T-helper 2 cell treated with Interferon-gamma antibody and Interleukin-4, amounts not matched to agents 100 ng/mL and 5 ng/mL, for 36 hours (primary cell): ENCODE measurements at regions not wholly inside any gene's neighbourhood (a gene's known extent, or its start where the extent isn't known, plus 50 kb on each side); places are given as distances from the start of the nearest gene placed in this dataset.

Experiments used
- intact Hi-C: fragments of 100-400 bp; cut with micrococcal nuclease; formaldehyde crosslinking; loops from one replicate; pipeline ENCODE4 v1.15.1; 2023

DNA sequence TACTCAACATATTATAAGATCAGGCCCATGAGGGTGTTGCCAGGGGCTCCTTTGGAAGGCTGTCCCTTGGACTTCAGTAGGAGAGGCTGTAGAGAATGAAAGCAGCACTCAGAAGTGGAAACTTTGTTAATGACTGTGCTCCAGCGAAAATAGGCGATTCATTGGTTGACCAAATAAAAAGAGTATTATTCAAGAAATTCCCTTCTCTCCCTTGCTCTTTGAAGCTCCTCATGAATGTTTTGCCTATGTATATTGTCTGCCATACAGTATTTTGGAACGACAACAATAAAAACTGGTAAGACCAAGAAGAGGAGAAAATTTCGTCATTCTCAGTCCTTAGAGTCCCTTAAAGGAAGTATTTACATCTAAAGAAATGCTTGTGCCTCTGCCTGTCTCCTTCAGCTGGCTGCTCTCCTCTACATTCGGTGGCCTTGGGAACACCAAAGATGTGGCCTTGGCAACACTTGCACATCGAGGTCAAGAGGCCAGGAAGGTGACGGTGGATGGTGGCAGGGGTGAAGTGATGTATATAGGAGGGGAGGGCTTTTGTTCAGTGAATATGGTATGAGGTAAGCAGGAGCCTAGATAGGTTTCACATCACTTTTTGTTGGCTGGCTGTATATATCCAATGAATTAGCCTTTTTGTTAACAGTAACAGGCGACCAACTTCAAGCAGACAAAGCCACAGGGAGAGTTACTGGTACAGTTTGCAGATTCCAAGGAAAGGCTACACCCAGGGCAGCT, 95.0 kb upstream of the ACTBL2 start:
- intact Hi-C loops: no loop called here

DNA sequence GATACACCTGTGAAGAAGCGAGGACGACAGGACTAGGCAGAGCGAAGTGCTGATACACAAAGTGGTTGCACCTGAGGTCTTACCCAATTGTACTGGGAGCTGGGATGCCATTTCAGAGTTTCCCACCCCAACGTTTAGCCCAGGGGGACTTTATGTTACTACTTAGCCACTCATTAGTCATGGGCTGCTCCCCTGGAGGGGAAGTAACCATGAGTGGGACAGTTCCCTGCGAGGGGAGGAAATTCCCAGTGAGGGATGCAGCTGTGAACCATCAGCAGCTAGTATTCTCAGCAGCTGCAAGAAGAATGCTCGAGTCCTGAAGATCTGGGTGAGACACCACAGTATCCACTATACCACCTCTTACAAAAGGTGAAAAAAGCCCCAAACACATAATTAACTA, 93.7 kb upstream of the ACTBL2 start:
- intact Hi-C loops: no loop called here

DNA sequence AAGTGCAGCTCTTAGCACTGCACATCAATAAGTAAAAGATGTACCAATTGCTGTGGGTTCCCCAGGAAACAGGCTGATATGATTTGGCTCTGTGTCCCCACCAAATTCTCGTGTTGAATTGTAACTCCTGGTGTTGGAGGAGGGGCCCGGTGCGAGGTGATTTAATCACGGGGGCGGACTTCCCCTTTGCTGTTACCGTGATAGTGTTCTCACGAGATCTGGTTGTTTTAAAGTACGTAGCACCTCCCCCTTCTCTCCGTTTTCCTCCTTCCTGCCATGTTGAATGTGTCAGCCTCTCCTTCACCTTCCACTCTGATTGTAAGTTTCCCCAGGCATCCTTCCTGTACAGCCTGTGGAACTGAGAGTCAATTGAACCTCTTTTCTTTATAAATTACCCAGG, 93.2 kb upstream of the ACTBL2 start:
- intact Hi-C loops: no loop called here

DNA sequence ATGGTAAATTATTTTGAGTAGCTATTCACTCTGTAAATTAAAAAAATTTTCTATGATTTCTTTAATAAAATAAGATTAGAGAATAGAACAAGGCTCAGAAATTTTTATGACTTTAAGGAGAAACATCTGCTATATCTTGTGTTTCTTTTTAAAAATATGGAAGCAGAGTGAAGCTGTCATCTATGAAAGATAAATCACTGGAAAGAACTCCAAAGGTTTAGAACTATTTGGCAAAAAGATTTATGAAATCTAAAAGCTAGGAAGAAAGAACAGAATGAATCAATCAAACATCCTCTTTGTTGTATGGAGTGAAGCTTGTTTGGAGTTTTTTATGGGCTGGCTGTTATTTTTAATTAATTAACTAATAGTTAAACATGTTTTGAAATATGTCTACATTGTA, 89.8 kb upstream of the ACTBL2 start:
- intact Hi-C loops: no loop called here

DNA sequence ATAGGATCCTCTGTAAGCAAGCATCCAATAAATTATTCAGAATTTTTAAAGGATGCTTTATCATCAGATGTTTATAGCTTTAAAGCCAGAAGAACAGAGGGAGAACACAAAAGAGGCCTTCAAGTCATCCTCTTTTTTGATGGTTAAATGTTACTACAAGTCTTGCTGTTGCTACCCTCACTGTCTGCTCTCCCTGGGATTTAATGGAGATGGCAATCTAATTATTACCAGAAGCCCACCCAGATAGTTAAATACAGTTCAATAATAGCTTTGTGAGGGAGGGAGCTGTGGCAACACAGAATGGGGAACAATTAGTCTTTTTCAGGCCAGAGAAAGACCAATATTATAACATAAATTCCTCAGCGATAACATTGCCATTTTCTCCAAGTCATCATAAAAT, 87.0 kb upstream of the ACTBL2 start:
- intact Hi-C loops: no loop called here

DNA sequence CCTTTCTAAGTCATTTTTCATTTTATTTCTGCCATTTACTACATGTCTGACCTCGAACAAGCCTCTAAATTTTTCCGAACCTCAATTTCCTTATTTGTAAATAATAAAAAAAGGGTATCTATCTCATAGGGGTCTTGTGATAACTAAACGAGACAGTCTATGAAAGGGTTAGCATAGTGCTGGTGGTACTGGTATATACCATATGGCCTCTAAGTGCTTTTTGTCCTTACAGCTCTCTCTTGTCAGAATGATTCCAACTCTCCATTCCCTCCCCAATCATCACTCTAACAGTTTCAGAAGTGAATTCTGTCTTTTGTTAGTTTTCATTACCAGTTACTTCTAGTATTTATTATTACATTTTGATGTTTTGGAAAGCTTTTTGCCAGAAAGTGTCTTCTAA, 85.5 kb upstream of the ACTBL2 start:
- intact Hi-C loops: no loop called here

DNA sequence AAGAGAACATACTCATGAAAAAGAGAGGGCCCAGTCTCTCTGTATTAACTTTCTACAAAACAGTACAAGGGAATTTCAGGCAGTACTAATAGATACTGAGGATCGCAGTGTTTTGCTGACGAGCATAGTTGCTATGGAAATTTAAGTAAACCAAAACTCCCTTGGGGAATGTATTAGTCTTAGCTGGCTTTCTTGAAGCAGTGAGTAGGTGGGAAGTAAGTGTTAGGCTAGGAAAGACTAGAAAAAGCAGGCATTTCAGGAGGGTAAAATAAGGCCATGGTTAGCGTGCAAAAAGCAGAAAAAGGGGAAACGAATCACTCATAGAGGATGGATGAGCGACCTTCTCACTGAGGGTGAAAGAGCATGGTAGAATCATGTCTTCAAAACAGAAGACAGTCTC, 84.3 kb upstream of the ACTBL2 start:
- intact Hi-C loops: no loop called here

DNA sequence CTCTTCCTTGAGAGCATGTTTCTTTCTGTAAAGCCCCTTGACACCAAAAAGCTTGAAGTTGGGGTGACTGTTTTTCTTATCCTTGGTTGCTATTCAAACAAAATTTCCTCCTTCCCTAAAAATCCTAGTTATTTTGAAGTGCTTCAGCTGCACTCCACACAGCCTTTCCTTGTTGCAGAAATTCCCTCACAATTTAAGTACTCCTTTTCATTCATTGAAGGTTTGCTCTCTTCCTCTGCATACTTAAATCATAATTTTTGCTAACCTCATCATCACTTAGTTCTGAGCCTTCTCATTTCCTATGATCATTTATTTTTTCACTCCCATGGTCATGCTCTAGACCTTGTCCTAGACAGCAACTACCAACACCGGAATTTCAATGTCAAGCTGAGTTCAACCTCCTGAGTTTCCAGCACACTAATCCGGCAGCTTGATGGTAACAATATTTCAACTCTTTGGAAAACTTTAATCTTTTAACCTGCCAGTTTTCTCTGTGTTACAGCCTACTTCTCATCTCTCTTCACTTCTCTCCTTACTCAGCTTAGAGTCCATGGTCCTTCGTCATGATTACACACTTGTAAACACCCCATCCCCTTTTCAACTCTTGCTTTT, 78.7 kb upstream of the ACTBL2 start:
- intact Hi-C loops: no loop called here

DNA sequence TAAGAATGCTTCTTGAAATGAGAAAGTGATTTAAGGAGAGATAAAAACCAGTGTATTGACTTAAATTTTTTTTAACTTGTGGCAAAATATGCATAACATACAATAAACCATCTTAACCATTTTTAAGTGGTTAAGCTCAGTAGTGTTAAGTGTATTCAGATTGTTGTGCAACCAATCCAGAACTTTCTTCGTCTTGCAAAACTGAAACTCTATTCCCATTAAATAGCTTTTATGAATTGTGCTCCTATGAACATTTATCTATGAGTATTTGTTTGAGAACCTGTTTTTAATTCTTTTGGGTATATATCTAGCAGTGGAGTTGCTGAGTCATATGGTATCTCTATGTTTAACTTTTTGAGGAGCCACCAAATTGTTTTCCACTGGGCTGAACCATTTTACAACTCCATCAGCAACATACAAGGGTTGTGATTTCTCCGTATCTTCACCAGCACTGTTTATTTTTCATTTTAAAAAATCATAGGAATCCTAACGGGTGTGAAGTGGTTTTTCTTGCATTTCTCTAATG, 76.6 kb upstream of the ACTBL2 start:
- intact Hi-C loops: no loop called here

DNA sequence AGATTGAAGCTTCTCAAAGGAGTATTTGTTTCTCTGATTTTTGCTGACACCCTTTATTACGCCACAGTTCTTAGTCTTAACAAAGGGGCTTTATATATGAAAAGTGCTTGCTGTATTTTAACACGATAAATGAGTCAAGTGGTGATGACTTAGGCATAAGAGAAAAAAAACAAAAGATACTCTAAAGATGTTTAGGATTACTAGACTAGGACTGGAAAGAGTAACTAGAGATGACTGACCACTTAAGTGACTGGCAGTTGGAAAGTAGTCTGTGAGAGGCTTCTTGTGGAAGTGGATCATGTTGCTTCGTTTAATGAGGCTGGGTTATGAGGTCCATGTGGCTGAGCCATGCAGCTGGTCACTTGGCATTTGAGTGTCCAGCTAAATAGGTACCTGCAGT, 69.4 kb upstream of the ACTBL2 start:
- intact Hi-C loops: no loop called here

DNA sequence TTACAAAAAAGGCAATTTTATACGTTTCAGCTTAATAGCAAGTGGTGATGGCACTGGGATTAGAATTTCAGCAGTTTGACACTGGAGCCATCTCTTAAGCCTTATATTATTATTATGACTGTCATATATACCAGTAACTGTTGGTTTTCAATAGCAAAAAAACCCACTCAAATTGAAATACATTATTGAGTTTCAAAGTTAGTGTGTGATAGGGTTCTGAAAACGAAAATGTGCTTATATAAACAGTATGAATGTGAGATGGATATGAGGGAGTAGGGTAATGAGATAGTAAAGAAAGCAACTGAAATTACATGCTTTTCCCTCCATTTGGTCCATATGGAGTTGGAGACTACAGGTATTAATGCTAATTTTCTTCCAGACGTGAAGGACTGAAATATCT, 68.6 kb upstream of the ACTBL2 start:
- intact Hi-C loops: no loop called here

DNA sequence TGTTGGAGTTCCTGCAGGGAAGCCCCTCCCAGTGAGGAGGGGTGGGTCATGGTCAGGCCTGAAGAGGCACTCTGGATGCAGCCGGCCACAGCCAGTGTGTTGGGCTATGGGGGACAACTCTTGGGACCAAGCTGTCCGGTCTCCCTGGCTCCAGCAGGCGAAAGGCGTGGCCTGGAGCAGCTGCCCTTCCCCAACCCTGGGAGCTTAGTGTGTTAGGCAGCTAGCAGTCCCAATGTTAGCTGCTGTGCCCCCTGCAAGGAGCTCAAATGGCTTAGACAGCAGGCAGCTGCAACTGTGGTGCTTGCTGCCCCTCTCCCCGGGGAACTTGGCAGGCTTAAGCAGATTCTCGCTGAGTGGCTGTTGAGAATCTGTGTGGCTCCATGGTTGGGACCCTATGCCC, 67.5 kb upstream of the ACTBL2 start:
- intact Hi-C loops: no loop called here

DNA sequence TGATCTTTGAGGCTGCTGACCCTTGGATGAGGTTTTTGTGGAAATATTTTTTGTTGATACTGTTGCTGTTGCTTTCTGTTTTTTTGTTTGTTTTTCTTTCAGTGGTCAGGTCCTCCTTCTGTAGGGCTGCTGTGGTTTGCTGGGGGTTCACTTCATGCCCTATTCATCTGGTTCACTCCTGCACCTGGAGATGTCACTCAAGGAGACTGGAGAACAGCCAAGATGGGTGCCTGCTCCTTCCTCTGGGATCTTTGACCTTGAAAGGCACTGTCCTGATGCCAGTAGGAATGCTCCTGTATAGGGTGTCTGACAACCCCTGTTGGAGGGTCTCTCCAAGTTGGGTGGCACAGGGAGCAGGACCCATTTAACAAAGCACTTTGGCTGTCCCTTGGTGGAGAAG, 67.0 kb upstream of the ACTBL2 start:
- intact Hi-C loops: no loop called here

DNA sequence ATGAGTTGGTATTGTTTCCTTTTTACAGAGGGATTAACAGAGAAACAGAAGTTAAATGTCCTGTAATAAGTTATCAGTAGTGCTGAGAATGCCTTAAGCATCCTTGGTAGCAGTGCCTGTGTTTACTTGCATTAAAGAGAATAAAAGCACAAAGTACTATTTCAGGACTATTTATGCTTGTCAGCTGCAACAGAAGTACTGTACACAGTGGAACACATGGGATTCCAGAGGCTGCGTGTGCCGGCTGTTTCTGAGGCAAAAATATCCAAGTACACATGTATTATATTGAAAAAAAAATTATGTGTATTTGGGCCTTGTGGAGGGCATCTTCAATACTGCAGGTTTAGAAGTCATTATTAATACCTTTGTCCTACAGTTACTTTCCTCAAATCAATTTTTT, 58.2 kb upstream of the ACTBL2 start:
- intact Hi-C loops: no loop called here

DNA sequence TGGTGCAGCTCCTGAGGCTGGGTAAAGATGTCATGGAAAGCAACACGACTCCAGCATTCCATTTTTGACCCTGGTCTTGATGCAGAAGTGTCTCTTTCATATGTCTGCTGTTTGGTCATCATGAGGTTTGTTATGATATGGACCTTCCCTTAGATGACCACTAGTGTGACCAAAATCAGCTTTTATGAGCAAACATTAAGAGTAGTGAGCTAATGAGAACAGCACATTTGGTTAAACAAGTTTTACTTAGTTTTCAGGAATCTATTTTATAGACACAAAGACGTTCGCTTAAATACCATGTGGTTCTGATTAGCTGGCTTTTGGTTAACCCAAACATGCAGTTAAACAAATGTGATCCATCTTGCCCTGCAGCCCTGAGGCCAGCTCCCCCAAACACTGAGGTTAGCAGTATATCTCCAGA, 56.7 kb upstream of the ACTBL2 start:
- intact Hi-C loops: no loop called here

DNA sequence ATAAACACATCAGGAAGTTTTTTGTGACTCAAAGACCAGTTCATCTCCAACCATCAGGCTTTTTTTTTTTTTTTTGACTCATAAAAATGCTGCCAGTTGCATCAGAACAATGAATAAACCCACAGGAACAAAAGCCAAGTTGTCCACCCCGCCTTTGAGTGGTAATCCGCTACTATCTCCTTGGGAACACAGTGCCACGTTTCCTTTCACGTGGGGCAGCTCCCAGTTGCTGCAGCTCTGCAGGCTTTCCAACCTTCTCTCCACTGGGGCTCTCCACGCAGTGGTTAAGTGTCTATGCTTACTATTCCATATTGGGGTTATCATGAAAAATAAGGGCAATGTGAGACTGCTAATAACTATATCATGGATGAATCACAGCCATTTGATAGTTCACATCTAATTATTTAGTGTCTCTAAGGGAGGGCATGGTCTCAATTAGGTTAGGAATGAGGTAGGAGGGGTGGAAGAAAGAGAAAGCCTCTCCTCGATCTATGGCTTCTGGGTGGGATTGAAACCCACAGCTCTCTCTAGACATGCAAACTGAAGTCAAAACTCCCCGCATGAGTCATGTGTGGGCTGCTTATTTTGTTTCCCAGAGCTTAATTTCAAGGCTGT, 55.8 kb upstream of the ACTBL2 start:
- intact Hi-C loops: no loop called here

DNA sequence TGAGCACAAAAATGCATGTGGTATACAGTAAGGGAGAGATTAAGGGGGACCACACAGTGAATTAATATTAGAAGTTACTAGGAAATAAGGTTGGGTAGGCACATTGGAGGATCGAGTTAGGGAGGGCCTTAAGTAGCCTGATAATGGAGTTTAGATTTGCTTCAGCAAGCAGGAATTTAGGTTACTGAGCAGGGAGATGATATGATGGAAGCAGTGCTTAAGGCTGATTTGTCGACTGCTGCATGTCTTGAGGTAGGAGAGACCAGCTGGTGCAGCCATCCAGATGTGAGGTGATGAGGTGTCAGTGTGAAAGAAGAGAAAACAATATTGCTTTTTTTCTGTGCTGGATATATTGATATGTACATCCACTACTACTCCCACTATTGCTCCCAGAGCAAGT, 55.2 kb upstream of the ACTBL2 start:
- intact Hi-C loops: no loop called here

DNA sequence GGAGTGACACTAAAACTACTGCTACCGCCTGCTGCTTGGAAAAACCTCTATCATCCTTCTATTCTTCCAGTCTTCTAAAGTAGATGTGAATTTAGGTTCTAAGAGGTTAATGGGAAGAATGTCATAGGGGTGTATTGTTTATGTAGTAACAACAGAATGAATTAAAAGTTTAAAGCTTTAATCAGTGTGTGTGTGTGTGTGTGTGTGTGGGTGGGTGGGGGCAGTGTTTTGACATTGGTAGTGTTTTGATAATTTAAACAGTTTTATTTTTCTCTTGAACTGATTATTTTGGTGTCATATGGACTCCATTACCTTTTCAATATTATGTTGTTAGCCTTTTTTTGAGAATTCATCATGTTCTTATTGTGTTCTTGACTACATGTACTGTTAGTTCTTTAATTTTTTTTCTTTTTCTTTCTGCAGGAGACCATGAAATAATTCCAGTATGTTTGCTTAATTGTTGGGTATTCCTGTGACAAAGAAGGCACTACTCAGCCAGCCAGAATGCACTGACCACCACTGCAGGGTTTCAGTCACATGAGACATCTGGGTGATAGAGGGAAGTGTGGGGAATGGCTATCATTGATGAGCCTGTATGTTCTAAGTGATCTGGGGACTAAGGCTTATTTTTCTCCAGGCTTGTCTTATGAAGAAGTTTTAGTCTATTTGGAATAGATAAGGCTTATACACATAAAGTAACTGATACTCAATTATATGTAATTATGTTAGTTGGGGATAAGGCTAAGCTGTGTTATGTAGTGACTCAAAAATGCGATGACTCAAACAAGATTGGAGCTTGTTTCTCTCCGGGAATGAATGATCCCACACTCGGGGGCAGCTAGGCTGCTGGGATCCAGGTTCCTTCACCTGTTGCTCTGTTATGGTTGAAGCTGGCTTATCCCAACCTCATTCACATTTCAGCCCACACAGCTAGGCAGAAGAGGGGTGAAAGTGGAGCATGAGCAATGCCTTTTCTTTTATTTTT, 50.2 kb upstream of the ACTBL2 start:
- intact Hi-C loops: no loop called here
